ENCODE measurements at regions not wholly inside any gene's neighbourhood (a gene's known extent, or its start where the extent isn't known, plus 50 kb on each side); places are given as distances from the start of the nearest gene placed in this dataset.
"Not testable (repeated sequence)": the region's sequence is repeated elsewhere in the genome, so short reads cannot be mapped to it uniquely, and the experiment has no call there.

DNA sequence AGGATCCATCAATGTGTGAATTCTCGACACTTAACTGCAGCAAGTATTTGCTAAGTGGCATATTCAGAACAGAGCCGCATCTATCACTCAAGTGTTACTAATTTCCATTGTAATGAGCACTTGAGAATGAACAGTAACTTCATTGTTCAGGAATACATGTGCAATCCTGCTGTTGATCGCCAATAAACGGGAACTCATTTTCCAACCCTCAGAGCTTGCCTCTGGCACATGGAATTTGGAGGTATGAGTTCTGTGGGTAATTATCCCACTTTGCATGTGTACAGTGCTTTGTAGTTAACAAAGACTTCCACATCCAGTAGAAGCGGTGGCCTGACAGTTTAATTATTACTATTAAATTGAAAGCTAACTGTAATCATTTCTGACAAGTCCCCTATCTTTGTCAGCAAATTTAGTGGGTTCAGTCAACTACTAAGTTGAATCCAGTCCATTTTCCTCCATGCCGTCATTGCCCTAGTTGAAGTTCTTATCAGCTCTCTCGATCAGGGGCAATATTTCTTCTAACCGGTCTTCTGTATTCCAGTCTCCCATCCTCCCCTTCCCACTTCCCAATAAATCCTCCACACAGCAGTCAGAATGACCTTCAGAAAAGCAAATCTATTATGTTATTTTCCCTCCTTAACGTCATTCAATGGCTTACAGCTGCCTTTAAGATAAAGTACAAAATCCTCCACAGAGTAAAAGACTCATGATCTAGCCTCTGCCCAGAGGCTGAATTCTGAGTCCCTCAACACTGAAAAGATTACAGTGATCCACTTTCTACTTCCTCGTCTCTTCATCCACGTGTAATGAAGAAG lies 62.4 kb upstream of the GBA3 start:
- not testable (repeated sequence) for DNase-seq (ENCODE audit: low read depth)

GRCh38 chr4:22631167-22631566 lies 61.6 kb upstream of the GBA3 start:
- not testable (repeated sequence) for DNase-seq (ENCODE audit: low read depth)

DNA sequence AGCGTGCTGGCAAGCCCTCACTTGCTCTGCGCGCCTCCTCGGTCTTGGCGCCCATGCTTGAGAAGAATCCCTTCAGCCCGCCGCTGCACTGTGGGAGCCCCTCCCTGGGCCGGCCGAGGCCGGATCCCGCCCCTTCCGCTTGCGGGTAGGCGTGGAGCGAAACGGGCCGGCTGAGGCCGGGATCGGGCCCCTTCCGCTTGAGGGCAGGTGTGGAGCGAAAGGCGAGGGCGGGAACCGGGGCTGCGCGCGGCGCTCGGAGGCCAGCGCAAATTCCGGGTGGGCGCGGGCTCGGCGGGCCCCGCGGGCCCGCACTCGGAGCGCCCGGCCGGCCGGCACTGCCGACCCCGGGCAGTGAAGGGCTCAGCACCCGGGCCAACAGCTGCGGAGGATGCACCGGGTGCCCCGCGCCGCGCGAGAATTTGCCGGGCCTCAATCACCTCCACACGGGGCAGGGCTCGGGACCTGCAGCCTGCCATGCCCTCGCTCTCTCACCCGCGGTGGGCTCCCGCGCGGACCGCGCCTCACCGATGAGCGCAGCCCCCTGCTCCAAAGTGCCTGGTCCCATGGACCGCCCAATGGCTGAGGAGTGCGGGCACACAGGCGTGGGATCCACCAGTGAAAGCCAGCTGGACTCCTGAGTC lies 58.1 kb upstream of the GBA3 start:
- DNase-seq (ENCODE audit: low read depth), result no peak

DNA sequence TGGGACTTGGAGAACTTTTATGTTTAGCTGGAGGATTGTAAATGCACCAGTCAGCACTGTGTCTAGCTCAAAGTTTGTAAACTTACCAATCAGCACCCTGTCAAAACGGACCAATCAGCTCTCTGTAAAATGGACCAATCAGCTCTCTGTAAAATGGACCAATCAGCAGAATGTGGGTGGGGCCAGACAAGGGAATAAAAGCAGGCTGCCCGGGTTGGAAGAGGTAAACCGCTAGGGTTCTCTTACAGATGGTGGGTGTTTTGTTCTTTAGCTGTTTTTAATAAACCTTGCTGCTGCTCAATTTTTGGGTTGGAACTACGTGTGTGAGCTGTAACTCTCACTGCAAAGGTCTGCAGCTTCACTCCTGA lies 57.6 kb upstream of the GBA3 start:
- DNase-seq (ENCODE audit: low read depth), result not testable (repeated sequence)

- no peak for DNase-seq (ENCODE audit: low read depth)
These were observed 57.0 kb upstream of the GBA3 start for GRCh38 chr4:22635692-22636091.

DNA sequence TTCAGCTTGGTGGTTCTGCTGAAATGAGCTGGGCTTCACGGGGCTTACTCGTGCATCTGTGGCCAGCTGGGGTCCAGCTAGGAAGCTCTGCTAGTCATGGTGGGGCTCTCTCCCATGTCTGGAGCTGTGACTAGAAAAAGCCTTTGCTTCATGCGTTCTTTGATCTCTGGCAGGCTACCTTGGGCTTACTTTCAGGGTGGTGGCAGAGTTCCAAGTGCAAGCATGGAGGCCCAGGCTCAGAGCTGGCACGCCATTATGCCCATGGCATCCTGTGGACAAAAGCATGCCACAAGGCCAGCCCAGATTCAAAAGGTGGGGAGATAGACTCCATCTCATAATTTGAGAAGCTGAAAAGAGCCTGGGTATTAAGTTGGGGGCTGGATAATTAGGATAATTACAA lies 55.4 kb upstream of the GBA3 start:
- no peak for DNase-seq (ENCODE audit: low read depth)
